GM18858 (cell line): ENCODE measurements at regions not wholly inside any gene's neighbourhood (a gene's known extent, or its start where the extent isn't known, plus 50 kb on each side); places are given as distances from the start of the nearest gene placed in this dataset.

Experiments used
- ATAC-seq: cut with Tn5 transposase; IDR thresholded peaks from one replicate; pipeline ENCODE4 v1.9.1; 2021; ENCODE audit not compliant: unreplicated experiment

- ATAC-seq = no peak
These were observed 1128.1 kb downstream of the BRINP3 start for GRCh38 chr1:189349607-189350006.

DNA sequence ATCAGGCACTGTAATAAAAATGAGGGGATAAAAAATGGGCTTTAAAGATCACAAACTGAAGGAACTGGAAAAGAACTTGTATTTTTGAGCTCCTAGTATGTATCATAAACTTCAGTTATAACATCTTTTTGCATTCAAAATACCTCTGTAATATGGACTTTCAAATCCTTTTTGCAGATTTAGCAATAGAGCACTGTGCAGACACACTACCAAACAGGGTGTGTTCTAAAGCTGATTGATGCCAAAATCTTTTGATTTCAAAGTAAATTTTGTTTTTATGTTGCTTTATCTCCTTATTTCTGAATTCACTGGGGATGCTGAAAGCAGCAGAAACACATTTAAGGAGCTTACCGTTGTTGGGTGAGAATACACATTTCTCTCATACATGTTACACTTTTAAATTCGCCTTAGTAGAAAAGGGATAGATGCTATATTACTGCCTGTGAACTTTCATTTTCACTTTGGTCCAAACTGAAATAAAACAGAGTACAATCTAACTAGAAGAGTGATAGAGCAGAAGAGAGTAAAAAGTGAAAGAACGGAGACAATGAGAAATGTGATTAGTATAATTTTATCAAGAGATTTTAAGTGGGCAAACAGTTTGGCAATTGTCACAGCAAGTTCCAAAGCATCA lies 1126.6 kb downstream of the BRINP3 start:
- no peak for ATAC-seq

DNA sequence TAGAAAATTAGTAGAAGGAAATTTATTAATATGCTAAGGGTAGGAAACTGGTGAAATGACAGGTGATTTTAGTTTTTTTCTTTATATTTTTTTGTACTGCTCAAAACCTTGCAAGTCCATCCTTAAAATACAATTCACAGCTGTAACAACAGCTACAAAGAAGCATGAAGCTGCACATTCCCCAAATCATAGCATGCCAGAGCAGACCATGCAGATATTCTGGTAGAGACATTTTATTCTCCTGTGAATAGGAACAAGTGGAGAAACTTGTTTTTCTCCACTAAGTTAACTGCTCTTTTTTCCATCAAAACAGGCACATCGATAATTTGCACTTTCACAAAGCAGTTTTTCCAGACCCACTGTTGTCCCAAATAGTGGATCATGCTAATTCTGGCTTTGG lies 1125.7 kb downstream of the BRINP3 start:
- ATAC-seq = no peak

GRCh38 chr1:189356206-189356605 lies 1121.5 kb downstream of the BRINP3 start:
- ATAC-seq = no peak

DNA sequence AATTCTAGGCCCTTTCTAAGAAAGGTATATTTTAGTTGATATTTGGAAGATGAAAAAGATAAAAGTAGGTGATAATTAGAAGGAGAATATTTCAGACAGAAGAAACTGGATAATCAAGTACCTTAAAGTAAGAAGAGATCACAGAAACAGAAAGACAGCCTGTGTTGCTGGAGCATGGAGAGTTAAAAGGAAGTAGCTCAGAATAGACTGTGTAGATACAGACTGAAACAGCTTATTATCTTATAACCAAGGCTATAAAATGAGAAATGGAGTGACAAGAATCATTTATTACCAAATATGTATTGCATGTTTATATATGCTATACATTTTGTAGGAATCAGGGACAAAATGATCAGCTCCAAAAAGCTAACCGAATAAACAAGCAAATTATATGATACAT lies 1120.3 kb downstream of the BRINP3 start:
- no peak for ATAC-seq

DNA sequence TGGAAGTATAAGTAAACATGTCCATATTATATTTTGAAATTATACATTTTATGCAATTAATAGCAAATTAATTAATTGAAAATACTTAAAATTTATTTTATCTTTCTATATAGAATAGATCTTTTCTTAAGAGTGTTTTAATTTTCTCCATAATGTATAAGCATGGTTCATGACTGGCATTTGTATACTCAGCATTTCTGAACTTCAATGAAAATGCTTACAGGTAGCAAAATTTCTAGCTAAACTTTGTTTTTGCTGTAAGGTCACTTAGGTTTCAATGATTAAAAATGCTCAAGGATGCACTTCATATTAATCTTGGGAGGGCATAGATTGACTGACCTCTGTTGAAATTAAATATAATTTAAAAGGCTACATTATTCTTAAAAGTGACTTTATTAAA lies 1108.1 kb downstream of the BRINP3 start:
- no peak for ATAC-seq

- ATAC-seq = no peak
These were observed 1102.8 kb downstream of the BRINP3 start for GRCh38 chr1:189374816-189375215.

DNA sequence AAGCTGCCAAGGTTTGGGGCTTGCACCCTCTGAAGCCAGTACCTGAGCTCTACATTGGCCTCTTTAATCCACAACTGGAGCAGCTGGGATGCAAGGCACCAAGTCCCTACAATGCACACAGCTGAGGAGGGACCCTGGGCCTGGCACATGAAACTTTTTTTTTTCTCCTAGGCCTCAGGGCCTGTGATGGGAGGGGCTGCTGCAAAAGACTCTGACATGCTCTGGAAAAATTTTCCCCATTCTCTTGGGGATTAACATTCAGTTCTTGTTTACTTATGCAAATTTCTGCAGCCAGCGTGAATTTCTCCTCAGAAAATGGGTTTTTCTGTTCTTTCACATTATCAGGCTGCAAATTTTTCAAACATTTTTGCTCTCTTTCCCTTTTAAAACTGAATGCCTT lies 1072.2 kb downstream of the BRINP3 start:
- ATAC-seq = no peak

GRCh38 chr1:189409774-189410173 lies 1067.9 kb downstream of the BRINP3 start:
- no peak for ATAC-seq

- no peak for ATAC-seq
These were observed 1052.8 kb downstream of the BRINP3 start for GRCh38 chr1:189424746-189425331.

DNA sequence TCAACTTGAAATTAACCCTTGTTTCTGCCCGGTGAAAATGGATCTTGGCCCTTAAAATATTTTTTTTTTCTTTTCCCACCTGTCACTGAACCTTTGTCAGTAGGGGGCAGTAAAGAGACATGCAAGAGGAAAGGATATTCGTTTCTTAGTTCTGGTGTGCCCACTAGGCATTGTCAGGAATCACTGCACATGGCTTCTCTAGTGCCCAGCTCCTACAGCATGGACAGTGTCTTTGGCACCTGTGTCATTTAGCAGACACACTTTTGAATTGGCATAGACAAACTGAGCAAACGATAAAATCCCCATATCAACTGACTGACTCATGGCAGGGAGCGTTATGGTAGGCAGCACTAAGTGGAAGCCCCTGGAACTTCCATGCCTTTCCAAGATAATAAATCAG lies 1048.1 kb downstream of the BRINP3 start:
- ATAC-seq = no peak

DNA sequence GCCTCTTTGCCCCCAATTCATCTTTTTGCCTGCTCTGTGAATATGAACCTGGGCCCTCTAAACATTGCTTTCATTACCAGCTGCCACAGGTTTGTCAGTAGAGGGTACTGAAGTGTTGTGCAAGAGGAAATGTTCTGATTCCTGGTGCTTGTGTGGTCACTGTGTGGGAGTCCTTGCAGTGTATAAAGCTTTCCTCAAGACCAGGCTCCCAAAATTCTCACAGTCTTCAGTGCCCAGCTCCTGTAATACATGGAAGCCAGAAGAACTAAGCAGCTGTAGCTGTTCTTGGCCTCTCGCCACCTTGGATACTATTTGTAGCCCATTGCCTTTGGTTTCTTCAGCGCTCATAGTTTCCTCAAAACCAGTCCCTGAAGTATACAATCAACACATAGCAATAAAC lies 1046.2 kb downstream of the BRINP3 start:
- ATAC-seq = no peak

DNA sequence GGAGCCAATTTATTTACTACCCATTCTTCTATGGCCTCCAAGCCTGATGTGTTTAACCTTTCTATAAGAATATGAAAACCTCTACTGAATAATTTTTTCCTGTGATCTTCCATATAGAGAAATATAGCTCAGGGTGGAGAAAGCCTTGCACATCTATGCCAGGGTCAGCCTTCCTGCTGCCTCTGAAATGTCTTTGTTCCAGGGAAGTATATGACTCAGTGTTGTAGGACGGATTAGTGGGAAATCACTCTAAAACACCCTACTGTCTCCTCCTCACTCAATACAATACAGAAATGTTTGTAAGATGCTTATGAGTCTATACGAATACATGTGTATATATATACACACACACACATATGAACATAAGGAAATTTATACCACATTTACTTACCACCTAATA lies 1044.9 kb downstream of the BRINP3 start:
- ATAC-seq = no peak

GRCh38 chr1:189434461-189434860 lies 1043.2 kb downstream of the BRINP3 start:
- ATAC-seq = no peak

DNA sequence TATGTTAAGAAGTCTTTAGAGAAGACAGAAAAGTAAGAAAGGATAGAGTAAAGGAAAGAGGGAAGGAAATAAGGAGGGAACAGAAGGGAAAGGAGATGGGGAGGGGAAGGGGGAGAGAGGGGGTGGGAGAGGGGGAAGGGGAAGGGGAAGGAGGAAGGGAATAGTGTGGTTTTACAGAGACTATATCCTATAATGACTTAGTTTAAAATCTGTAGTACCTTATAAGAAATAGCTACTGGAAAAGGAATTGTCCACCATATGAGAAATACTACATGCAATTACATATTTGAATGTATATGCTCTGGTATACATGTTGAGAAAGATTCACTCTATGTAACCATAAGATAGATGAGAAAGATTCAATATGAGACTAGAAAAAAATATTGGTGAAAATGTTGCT lies 1042.3 kb downstream of the BRINP3 start:
- no peak for ATAC-seq

GRCh38 chr1:189438808-189439207 lies 1038.9 kb downstream of the BRINP3 start:
- ATAC-seq = no peak

GRCh38 chr1:189463166-189463565 lies 1014.5 kb downstream of the BRINP3 start:
- no peak for ATAC-seq

DNA sequence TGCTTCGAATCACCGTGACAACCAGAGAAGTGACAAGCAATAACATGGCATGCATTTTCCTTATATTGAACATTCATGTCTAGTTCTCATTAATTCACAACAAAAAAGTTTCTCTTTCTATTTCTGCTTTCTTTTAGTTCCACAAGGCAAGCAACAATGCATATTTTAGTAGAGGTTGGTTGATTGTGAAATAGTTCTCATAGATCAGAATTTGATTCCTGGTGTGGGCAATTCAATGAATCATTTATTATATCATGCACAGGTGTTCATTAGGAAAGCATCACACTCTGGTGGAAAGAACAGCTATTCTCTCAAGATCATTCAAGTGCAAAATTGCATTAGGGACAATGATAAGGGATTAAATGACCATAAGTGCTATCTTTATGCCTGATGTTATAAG lies 980.9 kb downstream of the BRINP3 start:
- ATAC-seq = no peak

- ATAC-seq = no peak
These were observed 977.9 kb downstream of the BRINP3 start for GRCh38 chr1:189499736-189500135.

- ATAC-seq = no peak
These were observed 976.9 kb downstream of the BRINP3 start for GRCh38 chr1:189500778-189501177.

GRCh38 chr1:189510827-189511226 lies 966.8 kb downstream of the BRINP3 start:
- no peak for ATAC-seq

DNA sequence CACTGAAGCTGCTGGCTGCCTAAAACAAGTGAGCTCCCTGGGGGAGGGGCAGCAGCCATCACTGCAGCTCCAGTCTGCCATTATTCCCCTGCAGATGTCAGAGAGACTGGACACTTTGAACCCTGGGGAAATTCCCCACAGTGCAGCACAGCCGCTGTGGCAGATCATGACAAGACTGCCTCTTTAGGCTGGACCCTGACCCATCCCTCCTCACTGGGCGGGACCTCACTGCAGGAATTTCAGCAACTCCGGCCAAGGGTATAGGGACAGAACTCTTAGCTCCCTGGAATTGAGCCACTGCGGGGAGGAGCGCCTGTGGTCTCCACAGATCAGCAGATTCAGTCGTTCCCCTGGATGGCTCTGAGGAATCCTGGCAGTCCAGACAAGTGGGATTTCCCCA lies 964.6 kb downstream of the BRINP3 start:
- ATAC-seq = no peak

DNA sequence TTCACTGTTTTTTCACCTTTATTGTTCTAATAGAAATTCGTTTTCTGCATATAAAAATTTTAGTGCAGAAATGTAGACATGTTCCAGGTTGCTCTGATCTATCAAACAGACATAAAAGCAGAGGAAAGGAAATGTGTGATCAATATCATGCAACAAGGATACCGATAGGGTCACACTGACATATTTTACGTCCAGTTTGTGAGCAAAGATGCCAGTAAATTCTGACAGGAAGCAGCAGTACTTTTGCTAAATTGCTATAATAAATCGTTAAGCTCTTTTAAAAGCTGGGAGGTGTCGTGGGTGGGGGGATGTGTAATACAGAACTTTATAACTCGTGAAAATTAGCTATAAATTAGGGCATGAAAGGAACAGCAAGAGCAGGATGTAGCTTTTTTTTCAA lies 955.2 kb downstream of the BRINP3 start:
- no peak for ATAC-seq
